DND-41 (cell line): ENCODE measurements at regions not wholly inside any gene's neighbourhood (a gene's known extent, or its start where the extent isn't known, plus 50 kb on each side); places are given as distances from the start of the nearest gene placed in this dataset.

Experiments used
- EZH2 ChIP-seq: IDR thresholded peaks from 3 replicates; pipeline ENCODE4 v1.6.1; 2012; ENCODE audit warnings: borderline replicate concordance, low read depth, mild to moderate bottlenecking, moderate library complexity, low read length, inconsistent platforms; ENCODE audit not compliant: severe bottlenecking
- TF ChIP-seq, protein P1 (sequence below): IDR thresholded peaks from 2 replicates; pipeline ENCODE4 v1.5.1; 2012; ENCODE audit warnings: borderline replicate concordance, low read length, moderate library complexity, mild to moderate bottlenecking; ENCODE audit not compliant: poor library complexity, severe bottlenecking; ENCODE audit errors: extremely low read depth

GRCh38 chr1:181152892-181153633 is 64.6 kb downstream of the IER5 start:
- TF ChIP-seq, protein P1, sequence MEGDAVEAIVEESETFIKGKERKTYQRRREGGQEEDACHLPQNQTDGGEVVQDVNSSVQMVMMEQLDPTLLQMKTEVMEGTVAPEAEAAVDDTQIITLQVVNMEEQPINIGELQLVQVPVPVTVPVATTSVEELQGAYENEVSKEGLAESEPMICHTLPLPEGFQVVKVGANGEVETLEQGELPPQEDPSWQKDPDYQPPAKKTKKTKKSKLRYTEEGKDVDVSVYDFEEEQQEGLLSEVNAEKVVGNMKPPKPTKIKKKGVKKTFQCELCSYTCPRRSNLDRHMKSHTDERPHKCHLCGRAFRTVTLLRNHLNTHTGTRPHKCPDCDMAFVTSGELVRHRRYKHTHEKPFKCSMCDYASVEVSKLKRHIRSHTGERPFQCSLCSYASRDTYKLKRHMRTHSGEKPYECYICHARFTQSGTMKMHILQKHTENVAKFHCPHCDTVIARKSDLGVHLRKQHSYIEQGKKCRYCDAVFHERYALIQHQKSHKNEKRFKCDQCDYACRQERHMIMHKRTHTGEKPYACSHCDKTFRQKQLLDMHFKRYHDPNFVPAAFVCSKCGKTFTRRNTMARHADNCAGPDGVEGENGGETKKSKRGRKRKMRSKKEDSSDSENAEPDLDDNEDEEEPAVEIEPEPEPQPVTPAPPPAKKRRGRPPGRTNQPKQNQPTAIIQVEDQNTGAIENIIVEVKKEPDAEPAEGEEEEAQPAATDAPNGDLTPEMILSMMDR = peak; percentile 4
- no peak for TF ChIP-seq EZH2
